ENCODE measurements at regions not wholly inside any gene's neighbourhood (a gene's known extent, or its start where the extent isn't known, plus 50 kb on each side); places are given as distances from the start of the nearest gene placed in this dataset.

- intact Hi-C loops (cut with micrococcal nuclease) = loop anchor here (10.0 kb wide), 1 partner anchor 1740 kb away; no protein-coding TSS in a partner anchor
- CTCF ChIA-PET = no interaction called here
These were observed 651.6 kb downstream of the NTRK3 start for GRCh38 chr15:87604857-87605446.

More at GRCh38 chr15:87604857-87605446, 651.6 kb downstream of the NTRK3 start:
- Histone ChIP-seq H3K9me1 (ENCODE audit: insufficient read depth, low read length) (no peaks in the 10 kb centered on the region), H3K18ac (ENCODE audit: low read depth, low read length) (no peak overlapping the region), H3K4me2 (ENCODE audit: low read depth, low read length) (no peak overlapping the region), H2AK9ac (replicated peaks; ENCODE audit: low read depth, low read length, poor library complexity) (no peak overlapping the region), H3K56ac (ENCODE audit: extremely low read depth, insufficient read depth, low read length) (no peak overlapping the region), H3K4me3 (ENCODE audit: insufficient read depth, low read depth, low read length) (no peak overlapping the region), H4K20me1 (ENCODE audit: insufficient read depth, low read length) (no peaks in the 10 kb centered on the region), H4K5ac (ENCODE audit: low read depth, low read length) (no peak overlapping the region), H2BK120ac (ENCODE audit: low read depth, low read length) (no peak overlapping the region), H3K4ac (ENCODE audit: low read depth, low read length) (no peak overlapping the region), H3K27ac (ENCODE audit: insufficient read depth, low read length) (no peak overlapping the region), H4K91ac (ENCODE audit: insufficient read depth, low read depth, low read length) (no peak overlapping the region), H3K23ac (ENCODE audit: low read depth, low read length) (no peak overlapping the region), H2BK15ac (ENCODE audit: low read depth, low read length) (no peak overlapping the region), H3K14ac (replicated peaks; ENCODE audit: low read depth, low read length) (no peak overlapping the region), H2BK20ac (ENCODE audit: low read depth, low read length) (no peak overlapping the region), H2BK5ac (ENCODE audit: low read depth, low read length, poor library complexity, severe bottlenecking) (no peak overlapping the region), H2AFZ (replicated peaks; ENCODE audit: low read length, poor library complexity) (no peak overlapping the region), H3K4me1 (ENCODE audit: control insufficient read depth, insufficient read depth, low read length) (no peaks in the 10 kb centered on the region), H2AK5ac (ENCODE audit: low read depth, low read length) (no peak overlapping the region), H3K27me3 (ENCODE audit: control insufficient read depth, insufficient read depth, low read length) (no peaks in the 10 kb centered on the region), H3K79me1 (ENCODE audit: low read depth in 1 of 2, low read length in 2 of 2) (no peaks in the 10 kb centered on the region), H3K9ac (ENCODE audit: low read depth, low read length) (no peak overlapping the region), H3K36me3 (ENCODE audit: control insufficient read depth, insufficient read depth, low read length) (no peaks in the 10 kb centered on the region), H4K8ac (ENCODE audit: low read depth in 2 of 2, low read length in 2 of 2) (no peak overlapping the region), H3K9me3 (ENCODE audit: control insufficient read depth, insufficient read depth, low read length) (no peaks in the 10 kb centered on the region; the same call in 1 of the 2 replicates)
- DNase-seq (no peak), ATAC-seq (ENCODE audit: low read depth) (no peak)
- TF ChIP-seq MAFK (IDR thresholded peaks at IDR 0.05; ENCODE audit: low read depth, low read length) (no peak), BHLHE40 (IDR thresholded peaks at IDR 0.05; ENCODE audit: low read depth, low read length) (no peak), FOS (IDR thresholded peaks at IDR 0.05; ENCODE audit: low read depth, low read length) (no peak), POLR2A (IDR thresholded peaks at IDR 0.05; ENCODE audit: low read depth, low read length) (no peak), CTCF (conservative IDR thresholded peaks at IDR 0.05; ENCODE audit: low read depth, low read length) (peak; percentile 28), NFE2L2 (IDR thresholded peaks at IDR 0.05; ENCODE audit: low read depth, low read length) (no peak), RAD21 (IDR thresholded peaks at IDR 0.05; ENCODE audit: low read length) (peak; percentile 34; the same call in 1 of the 2 replicates), CEBPB (IDR thresholded peaks at IDR 0.05; ENCODE audit: low read depth, low read length) (no peak), MXI1 (IDR thresholded peaks at IDR 0.05; ENCODE audit: borderline replicate concordance, low read depth, low read length) (no peak), USF2 (IDR thresholded peaks at IDR 0.05; ENCODE audit: low read depth, low read length) (no peak), RFX5 (IDR thresholded peaks at IDR 0.05; ENCODE audit: low read depth, low read length) (no peak), ELK1 (IDR thresholded peaks at IDR 0.05; ENCODE audit: borderline replicate concordance, low read depth, low read length) (no peak), MAZ (IDR thresholded peaks at IDR 0.05; ENCODE audit: borderline replicate concordance, low read depth, low read length) (no peak)
- in situ Hi-C loops (cut with MboI; ENCODE audit: low sequenced_read_pairs) (no loop called here), dilution Hi-C loops (cut with HindIII; ENCODE audit: low sequenced_read_pairs, unreplicated experiment) (no loop called here)
- POLR2A ChIA-PET (ENCODE audit: unreplicated experiment) = no interaction called here
- WGBS, 2 experiments (ENCODE audit: extremely low coverage in 2 of 2, insufficient read length in 1 of 2) = no CpG with 5 or more reads among the region's 6 CpGs
- BruUV-seq (replicated peaks) = no TSS peak
